ENCODE measurements at regions not wholly inside any gene's neighbourhood (a gene's known extent, or its start where the extent isn't known, plus 50 kb on each side); places are given as distances from the start of the nearest gene placed in this dataset.
"Not testable (repeated sequence)": the region's sequence is repeated elsewhere in the genome, so short reads cannot be mapped to it uniquely, and the experiment has no call there.

- Histone ChIP-seq H3K27ac (no peak overlapping the region), H3K9ac (ENCODE audit: insufficient read length) (no peak overlapping the region), H3K4me3 (no peak overlapping the region), H3K9me3 (ENCODE audit: low read depth, low read length) (no peaks in the 10 kb centered on the region), H3K36me3 (ENCODE audit: insufficient read depth, low read length) (no peaks in the 10 kb centered on the region)
- no peak for DNase-seq (ENCODE audit: low read depth, low spot score)
- no peak for TF ChIP-seq FOXP2 (optimal IDR thresholded peaks at IDR 0.05; ENCODE audit: control extremely low read depth, extremely low read length, insufficient read depth)
- no peak for TF ChIP-seq EZH2 (IDR thresholded peaks at IDR 0.05)
- no peak for TF ChIP-seq POLR2AphosphoS5 (IDR thresholded peaks at IDR 0.05; ENCODE audit: borderline replicate concordance, low read depth, low read length)
These were observed 824.9 kb downstream of the TNS3 start for GRCh38 chr7:46756996-46757395.

- Histone ChIP-seq H3K27ac (no peak overlapping the region), H3K9me3 (ENCODE audit: low read depth, low read length) (no peaks in the 10 kb centered on the region), H3K4me3 (no peak overlapping the region), H3K9ac (ENCODE audit: insufficient read length) (no peak overlapping the region), H3K36me3 (ENCODE audit: insufficient read depth, low read length) (no peaks in the 10 kb centered on the region)
- no peak for TF ChIP-seq FOXP2 (optimal IDR thresholded peaks at IDR 0.05; ENCODE audit: control extremely low read depth, extremely low read length, insufficient read depth)
- no peak for TF ChIP-seq EZH2 (IDR thresholded peaks at IDR 0.05)
- TF ChIP-seq POLR2AphosphoS5 (IDR thresholded peaks at IDR 0.05; ENCODE audit: borderline replicate concordance, low read depth, low read length) = no peak
- DNase-seq (ENCODE audit: low read depth, low spot score) = no peak
These were observed 825.7 kb downstream of the TNS3 start for GRCh38 chr7:46756256-46756655.

GRCh38 chr7:46755120-46756034 is 826.5 kb downstream of the TNS3 start:
- no peak for DNase-seq (ENCODE audit: low read depth, low spot score)
- no peak for TF ChIP-seq POLR2AphosphoS5 (IDR thresholded peaks at IDR 0.05; ENCODE audit: borderline replicate concordance, low read depth, low read length)
- TF ChIP-seq EZH2 (IDR thresholded peaks at IDR 0.05) = no peak
- TF ChIP-seq FOXP2 (optimal IDR thresholded peaks at IDR 0.05; ENCODE audit: control extremely low read depth, extremely low read length, insufficient read depth) = no peak
- H3K27ac ChIP-seq = no peak overlapping the region
- no peaks in the 10 kb centered on the region for H3K9me3 ChIP-seq (ENCODE audit: low read depth, low read length)
- no peaks in the 10 kb centered on the region for H3K36me3 ChIP-seq (ENCODE audit: insufficient read depth, low read length)
- no peak overlapping the region for H3K9ac ChIP-seq (ENCODE audit: insufficient read length)
- no peak overlapping the region for H3K4me3 ChIP-seq

GRCh38 chr7:46754140-46754720 is 827.7 kb downstream of the TNS3 start:
- Histone ChIP-seq H3K9me3 (ENCODE audit: low read depth, low read length) (no peaks in the 10 kb centered on the region), H3K36me3 (ENCODE audit: insufficient read depth, low read length) (no peaks in the 10 kb centered on the region), H3K27ac (no peak overlapping the region), H3K4me3 (no peak overlapping the region), H3K9ac (ENCODE audit: insufficient read length) (no peak overlapping the region)
- DNase-seq (ENCODE audit: low read depth, low spot score) = no peak
- TF ChIP-seq EZH2 (IDR thresholded peaks at IDR 0.05) = no peak
- TF ChIP-seq FOXP2 (optimal IDR thresholded peaks at IDR 0.05; ENCODE audit: control extremely low read depth, extremely low read length, insufficient read depth) = no peak
- no peak for TF ChIP-seq POLR2AphosphoS5 (IDR thresholded peaks at IDR 0.05; ENCODE audit: borderline replicate concordance, low read depth, low read length)

- DNase-seq (ENCODE audit: low read depth, low spot score) = no peak
- Histone ChIP-seq H3K9me3 (ENCODE audit: low read depth, low read length) (no peaks in the 10 kb centered on the region), H3K36me3 (ENCODE audit: insufficient read depth, low read length) (no peaks in the 10 kb centered on the region), H3K9ac (ENCODE audit: insufficient read length) (no peak overlapping the region), H3K27ac (no peak overlapping the region), H3K4me3 (no peak overlapping the region)
- TF ChIP-seq POLR2AphosphoS5 (IDR thresholded peaks at IDR 0.05; ENCODE audit: borderline replicate concordance, low read depth, low read length) = no peak
- TF ChIP-seq FOXP2 (optimal IDR thresholded peaks at IDR 0.05; ENCODE audit: control extremely low read depth, extremely low read length, insufficient read depth) = no peak
- TF ChIP-seq EZH2 (IDR thresholded peaks at IDR 0.05) = no peak
These were observed 828.2 kb downstream of the TNS3 start for GRCh38 chr7:46753662-46754061.

GRCh38 chr7:46752881-46753366 is 829.0 kb downstream of the TNS3 start:
- H3K36me3 ChIP-seq (ENCODE audit: insufficient read depth, low read length) = no peaks in the 10 kb centered on the region
- H3K9me3 ChIP-seq (ENCODE audit: low read depth, low read length) = no peaks in the 10 kb centered on the region
- DNase-seq (ENCODE audit: low read depth, low spot score) = no peak
- H3K9ac ChIP-seq (ENCODE audit: insufficient read length) = no peak overlapping the region
- no peak overlapping the region for H3K27ac ChIP-seq
- no peak overlapping the region for H3K4me3 ChIP-seq
- TF ChIP-seq EZH2 (IDR thresholded peaks at IDR 0.05) (no peak), POLR2AphosphoS5 (IDR thresholded peaks at IDR 0.05; ENCODE audit: borderline replicate concordance, low read depth, low read length) (no peak), FOXP2 (optimal IDR thresholded peaks at IDR 0.05; ENCODE audit: control extremely low read depth, extremely low read length, insufficient read depth) (no peak)

GRCh38 chr7:46751927-46752723 is 829.8 kb downstream of the TNS3 start:
- H3K36me3 ChIP-seq (ENCODE audit: insufficient read depth, low read length); H3K4me3 ChIP-seq; DNase-seq (ENCODE audit: low read depth, low spot score); H3K9me3 ChIP-seq (ENCODE audit: low read depth, low read length); H3K9ac ChIP-seq (ENCODE audit: insufficient read length); H3K27ac ChIP-seq: not testable (repeated sequence)

- no peak overlapping the region for H3K27ac ChIP-seq
- H3K9ac ChIP-seq (ENCODE audit: insufficient read length) = no peak overlapping the region
These were observed 830.4 kb upstream of the IGFBP3 start for GRCh38 chr7:46751471-46751870.

More at GRCh38 chr7:46751471-46751870, 830.4 kb upstream of the IGFBP3 start:
- no peaks in the 10 kb centered on the region for H3K9me3 ChIP-seq (ENCODE audit: low read depth, low read length)
- H3K4me3 ChIP-seq = no peak overlapping the region
- no peak for DNase-seq (ENCODE audit: low read depth, low spot score)
- no peaks in the 10 kb centered on the region for H3K36me3 ChIP-seq (ENCODE audit: insufficient read depth, low read length)
- no peak for TF ChIP-seq FOXP2 (optimal IDR thresholded peaks at IDR 0.05; ENCODE audit: control extremely low read depth, extremely low read length, insufficient read depth)
- no peak for TF ChIP-seq EZH2 (IDR thresholded peaks at IDR 0.05)
- no peak for TF ChIP-seq POLR2AphosphoS5 (IDR thresholded peaks at IDR 0.05; ENCODE audit: borderline replicate concordance, low read depth, low read length)

Data from SK-N-MC (cell line).